Brain pericyte (primary cell): ENCODE measurements at regions not wholly inside any gene's neighbourhood (a gene's known extent, or its start where the extent isn't known, plus 50 kb on each side); places are given as distances from the start of the nearest gene placed in this dataset.

Experiments
- DNase-seq: peaks from one replicate; pipeline ENCODE4 v3.0.0-alpha.2; 2012; ENCODE audit warnings: low read depth, low spot score

DNA sequence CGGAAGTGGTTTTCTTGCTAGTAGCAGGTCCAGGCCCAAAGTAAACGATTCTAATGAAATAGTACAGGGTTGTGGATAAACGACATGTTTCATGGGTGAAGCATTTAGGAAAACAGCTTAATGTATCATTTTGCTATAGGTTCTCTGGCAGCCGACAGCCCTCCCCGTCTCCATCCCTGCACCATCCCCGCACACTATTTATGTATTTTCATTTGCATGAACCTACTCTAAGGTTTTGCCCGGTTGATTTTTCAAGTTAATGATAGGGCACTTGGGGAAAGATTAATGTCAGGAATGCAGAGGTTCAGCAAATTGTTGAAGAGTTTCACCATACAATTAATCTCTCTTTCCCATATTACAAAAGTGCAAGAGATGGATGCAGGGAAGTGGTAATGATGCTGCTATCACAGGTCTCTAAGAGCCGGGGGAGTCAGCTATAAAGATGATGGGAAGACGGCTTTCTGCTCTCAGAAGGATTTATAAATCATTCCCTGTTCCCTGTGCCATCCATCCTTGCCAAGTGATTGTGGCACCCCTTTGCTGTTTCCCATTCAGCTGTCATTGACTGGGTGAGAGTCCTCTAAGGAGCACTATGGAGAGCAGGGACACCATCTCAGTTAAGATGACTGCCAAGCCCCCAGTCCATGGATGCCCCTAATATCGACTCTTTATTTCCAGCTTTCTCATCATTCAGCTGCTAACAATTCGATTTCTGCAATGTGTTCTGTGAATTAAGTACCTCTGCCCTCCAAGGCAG, 186.3 kb downstream of the IRS2 start:
- DNase-seq: no peak

DNA sequence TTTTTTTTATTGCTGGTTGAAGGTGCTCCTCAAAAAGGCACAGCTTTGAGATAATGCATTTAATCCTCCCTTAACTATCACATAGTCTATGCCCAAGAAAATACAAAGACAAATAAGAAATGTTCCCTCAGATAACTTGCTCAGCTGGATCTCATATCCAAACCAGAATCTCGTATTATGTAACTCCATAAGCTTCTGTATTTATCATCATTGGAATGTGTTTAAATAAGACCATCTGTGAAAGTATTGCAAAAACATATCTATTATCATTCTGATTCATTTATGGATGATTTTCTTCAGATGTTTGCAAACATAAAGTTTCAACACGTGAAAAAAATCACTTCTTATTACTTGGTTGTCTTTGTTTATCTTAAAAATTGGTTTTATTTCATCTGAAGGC, 190.9 kb downstream of the IRS2 start:
- DNase-seq: no peak

DNA sequence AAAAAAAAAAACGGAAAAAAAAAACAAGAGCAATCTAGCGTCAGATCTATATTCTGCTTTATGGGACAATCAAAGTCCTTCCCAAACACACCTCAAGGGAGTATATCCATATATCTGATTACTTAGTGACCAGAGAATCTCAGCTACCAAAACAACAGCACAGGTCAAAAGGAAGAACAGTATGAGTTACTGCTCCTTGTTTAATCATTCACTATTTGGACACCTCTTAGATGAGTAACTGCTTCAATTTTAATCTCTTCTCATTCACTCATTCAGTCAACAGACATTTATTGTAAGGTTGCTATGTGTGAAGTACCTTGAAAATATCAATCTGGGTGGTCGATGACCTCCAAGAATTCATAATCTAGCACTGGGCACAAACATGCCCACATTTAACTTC, 193.2 kb downstream of the IRS2 start:
- no peak for DNase-seq

DNA sequence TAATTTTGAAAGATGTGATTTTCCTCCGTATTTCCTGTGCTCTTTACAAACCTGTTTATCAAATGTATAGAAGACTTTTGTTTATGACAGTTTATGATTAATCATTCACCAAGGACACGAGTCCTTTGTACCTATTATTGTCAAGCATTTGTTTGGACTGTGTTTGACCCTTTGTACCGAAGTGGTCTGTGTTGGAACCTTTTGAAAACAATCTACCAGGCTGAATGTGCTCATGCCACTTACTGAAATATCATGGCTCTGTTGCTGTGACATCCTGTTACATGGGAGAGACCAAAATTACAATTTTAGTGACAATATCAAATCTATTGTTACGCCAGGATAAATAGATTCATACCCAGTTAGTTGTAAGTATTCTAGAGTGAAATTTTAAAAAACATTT, 193.6 kb downstream of the IRS2 start:
- no peak for DNase-seq

- no peak for DNase-seq
Measured at GRCh38 chr13:109587689-109588088, 198.7 kb downstream of the IRS2 start.

GRCh38 chr13:109586509-109587346, 199.7 kb downstream of the IRS2 start:
- DNase-seq: no peak

- DNase-seq: no peak
Measured at GRCh38 chr13:109584844-109585361, 201.5 kb downstream of the IRS2 start.

DNA sequence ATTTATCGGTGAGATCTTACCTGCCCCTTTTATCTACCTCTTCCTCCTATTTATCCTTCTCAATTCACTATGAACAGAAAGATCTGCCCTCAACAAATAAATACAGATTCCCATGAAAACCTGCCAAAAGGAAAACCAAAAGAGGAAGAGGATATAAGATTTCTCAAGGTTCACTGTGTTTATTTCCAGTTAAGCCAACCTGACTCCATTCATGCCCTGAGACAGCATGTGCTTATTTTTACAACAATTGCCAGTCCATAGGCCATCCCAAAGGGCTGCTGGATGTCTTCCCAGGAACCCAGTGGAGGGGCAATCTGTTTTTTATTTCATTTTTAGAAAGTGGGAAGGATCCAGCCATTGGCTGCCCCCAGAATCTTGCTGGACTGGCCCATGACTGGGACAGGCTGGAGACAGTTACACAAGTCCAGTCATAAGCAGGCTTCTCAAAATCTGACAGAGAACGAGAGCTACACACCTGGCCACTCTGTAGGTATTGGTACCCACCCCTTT, 209.1 kb downstream of the IRS2 start:
- DNase-seq: no peak

DNA sequence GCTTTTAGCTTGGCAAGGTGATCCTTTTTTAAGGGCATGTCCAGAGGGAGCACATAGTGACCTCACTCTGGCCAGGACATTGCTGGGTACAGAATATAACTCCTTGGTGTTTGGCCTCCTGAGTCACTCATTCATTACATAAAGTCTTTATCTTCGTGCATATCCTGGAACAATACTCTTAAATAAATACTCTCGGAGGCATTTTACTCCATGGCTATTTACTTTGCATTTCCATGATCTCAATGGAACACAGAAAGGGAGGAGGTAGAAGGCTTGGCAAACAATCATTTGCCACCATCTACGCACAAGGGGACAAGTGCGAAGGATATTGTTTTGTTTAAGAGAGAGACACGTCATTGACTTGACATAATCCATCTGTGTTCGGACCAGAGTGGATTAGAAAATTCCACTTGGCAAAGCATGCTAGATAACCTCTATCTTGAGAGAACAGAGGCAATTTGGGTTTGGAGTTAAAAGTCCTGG, 210.0 kb downstream of the IRS2 start:
- DNase-seq: no peak

- DNase-seq: no peak
Measured at GRCh38 chr13:109575821-109576220, 210.6 kb downstream of the IRS2 start.

DNA sequence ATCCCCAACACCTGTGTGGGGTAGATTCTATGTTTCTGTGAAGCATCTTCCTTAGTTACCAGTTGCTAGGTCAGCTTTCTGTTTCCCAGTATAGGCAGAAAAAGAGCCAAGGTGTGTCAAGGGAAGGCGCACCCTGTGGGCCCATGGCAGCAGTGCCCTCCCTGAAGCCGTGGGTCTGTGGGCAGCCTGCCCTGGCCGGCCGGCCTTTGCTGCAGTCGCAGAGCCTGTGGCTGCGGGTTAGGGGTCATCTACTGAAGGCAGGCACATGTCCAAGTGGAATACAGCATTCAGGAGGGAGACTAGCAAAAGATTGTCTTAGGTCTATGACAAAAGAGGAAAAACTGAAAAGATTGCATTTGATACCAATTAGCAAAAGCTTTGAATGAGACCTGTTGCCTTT, 214.0 kb downstream of the IRS2 start:
- no peak for DNase-seq

GRCh38 chr13:109569958-109570711, 216.2 kb downstream of the IRS2 start:
- no peak for DNase-seq

GRCh38 chr13:109568339-109568818, 218.0 kb downstream of the IRS2 start:
- DNase-seq: peak; percentile 57

- DNase-seq: no peak
Measured at GRCh38 chr13:109567315-109567714, 219.1 kb downstream of the IRS2 start.

DNA sequence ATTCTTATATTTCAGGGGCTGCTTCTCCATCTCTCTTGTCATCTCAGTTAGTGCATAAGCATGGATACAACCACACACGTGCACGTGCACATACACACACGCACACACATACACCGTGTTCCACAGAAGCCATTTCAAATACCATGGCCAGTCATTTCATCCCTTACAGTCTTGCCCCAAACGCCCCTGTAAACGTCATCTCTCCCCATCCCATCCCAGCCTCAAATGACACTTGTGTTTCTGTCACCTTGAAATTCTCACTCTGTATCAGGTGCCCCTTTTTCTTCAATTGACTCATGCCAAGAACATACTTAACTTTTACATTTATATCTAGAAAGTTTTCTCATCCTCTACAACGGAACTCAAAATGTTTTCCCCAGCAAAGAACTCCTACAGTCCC, 220.5 kb downstream of the IRS2 start:
- DNase-seq: no peak

DNA sequence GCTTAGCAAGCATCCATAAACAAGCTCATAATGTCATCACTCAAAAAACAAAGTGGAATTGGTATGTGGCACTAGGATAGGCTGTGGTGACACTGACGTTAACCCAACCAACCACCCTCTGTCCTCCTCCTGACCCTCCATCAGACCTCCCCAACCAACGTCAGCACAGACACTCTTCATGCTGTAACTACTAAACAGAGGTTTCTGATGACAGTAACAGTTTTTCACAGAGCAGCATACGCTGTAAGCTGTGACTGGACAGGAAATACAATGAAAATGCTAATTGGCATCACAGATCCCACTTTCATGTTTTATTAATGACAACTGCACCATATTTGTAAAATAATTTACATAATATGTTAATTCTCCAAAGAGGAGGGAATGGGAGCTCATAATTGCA, 238.0 kb downstream of the IRS2 start:
- DNase-seq: no peak

DNA sequence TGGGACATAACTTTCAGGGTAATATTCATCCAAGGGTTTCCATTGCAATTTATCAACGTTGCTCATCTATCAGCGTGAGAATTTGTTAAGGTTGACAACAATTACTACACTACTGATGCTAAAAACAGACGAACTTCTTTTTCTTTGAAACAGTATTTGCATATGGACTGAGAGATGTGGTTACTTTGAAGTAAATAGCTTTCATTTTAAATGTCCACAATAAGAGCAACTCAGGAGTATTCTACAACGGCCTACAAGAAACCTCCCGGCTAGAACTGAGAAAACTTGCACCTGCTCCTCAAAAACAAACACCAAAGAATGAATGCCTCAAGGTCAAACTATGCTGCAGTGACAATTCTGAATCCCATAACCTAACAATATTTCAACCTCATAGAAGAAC, 238.4 kb downstream of the IRS2 start:
- DNase-seq: no peak

GRCh38 chr13:109545931-109546330, 240.5 kb downstream of the IRS2 start:
- no peak for DNase-seq

GRCh38 chr13:109541081-109541480, 245.3 kb downstream of the IRS2 start:
- no peak for DNase-seq

- no peak for DNase-seq
Measured at GRCh38 chr13:109537584-109537983, 248.8 kb downstream of the IRS2 start.

DNA sequence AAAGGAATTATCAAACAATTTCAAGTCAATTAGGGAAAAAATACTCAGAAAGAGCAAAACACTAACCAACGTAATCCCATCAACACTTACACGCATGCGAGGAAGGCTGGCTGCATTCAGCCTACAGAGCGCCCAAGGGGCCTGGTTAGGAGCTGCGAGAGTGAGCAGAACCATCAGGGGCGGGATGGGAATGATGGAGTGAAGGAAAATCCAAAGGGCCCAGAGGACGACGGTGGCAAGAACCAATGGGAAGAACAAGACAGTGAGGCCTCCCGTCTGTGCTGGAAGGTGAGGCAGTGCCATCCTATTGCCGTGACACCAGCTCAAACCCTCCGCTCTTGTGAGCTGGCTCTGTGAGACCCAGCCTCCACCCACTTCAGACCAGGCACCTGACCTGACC, 253.0 kb downstream of the IRS2 start:
- DNase-seq: no peak

DNA sequence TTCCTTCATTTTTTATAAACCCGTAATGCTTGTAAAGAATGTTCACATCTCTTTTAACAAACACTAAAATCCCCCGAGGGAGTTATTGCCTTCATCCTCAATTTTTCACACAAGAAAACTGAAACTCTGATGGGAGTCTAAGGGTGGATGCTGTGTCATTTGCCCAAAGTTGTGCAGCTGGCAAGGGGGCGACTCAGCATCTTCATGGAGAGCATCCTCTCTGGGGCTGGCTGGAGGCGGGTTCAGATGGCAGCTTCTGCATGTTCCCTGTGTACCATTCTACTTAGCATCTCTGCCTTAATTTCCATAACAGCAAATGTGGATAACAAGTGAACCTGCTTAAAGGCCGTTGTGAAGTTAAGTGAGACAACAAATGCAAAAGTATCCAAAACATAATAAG, 256.4 kb downstream of the IRS2 start:
- no peak for DNase-seq
